Retinal pigment epithelial cell (primary cell): ENCODE measurements at regions not wholly inside any gene's neighbourhood (a gene's known extent, or its start where the extent isn't known, plus 50 kb on each side); places are given as distances from the start of the nearest gene placed in this dataset.

Source experiments
- DNase-seq: peaks from one replicate; pipeline ENCODE4 v3.0.0-alpha.2; 2010; ENCODE audit warnings: low read depth
- H3K4me3 ChIP-seq: 2 replicates; pipeline ENCODE4 v1.5.1; 2011; ENCODE audit warnings: mild to moderate bottlenecking, low read length, control low read depth, moderate library complexity
- TF ChIP-seq, protein P1 (sequence below): conservative IDR thresholded peaks from 2 replicates; pipeline ENCODE4 v1.5.1; 2011; ENCODE audit warnings: low read depth, low read length, control low read depth, inconsistent platforms

DNA sequence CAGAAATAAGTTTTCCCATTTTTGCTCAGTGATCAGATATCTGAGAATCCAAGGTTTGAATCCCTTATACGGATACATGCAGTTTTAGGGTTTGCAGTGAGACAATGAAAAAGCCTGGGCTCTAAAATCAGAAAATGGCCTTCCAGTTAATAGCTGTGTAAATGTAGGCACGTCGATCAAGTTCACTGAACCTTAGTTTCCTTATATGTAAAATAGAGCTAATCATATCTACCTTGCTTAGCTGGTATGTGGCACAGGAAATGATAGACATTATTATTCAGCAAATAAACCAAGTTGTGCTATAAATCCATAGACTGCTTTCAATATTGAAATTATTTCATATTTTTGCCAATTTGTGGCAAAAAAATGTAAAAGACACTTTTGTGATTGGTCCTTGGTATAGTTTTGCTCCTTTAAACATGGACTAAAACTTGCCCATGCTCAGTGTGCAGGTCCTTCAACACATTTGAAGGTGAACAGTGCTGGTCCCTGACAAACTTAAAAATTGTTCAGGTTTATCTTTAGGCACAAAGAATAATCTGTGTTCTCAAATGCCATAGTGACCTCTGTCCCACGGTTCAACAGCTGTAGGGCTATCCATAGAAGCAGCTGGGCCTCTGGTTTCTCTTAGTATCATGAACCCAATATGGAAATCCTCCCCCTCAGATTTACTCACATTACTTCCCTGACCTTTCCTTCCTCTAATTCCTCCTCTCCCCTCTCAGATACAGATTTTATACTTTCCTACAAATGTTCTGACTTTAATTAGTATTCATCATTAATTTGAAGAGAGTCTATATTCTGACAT, 51.0 kb downstream of the CCDC54 start:
- TF ChIP-seq, protein P1, sequence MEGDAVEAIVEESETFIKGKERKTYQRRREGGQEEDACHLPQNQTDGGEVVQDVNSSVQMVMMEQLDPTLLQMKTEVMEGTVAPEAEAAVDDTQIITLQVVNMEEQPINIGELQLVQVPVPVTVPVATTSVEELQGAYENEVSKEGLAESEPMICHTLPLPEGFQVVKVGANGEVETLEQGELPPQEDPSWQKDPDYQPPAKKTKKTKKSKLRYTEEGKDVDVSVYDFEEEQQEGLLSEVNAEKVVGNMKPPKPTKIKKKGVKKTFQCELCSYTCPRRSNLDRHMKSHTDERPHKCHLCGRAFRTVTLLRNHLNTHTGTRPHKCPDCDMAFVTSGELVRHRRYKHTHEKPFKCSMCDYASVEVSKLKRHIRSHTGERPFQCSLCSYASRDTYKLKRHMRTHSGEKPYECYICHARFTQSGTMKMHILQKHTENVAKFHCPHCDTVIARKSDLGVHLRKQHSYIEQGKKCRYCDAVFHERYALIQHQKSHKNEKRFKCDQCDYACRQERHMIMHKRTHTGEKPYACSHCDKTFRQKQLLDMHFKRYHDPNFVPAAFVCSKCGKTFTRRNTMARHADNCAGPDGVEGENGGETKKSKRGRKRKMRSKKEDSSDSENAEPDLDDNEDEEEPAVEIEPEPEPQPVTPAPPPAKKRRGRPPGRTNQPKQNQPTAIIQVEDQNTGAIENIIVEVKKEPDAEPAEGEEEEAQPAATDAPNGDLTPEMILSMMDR, result no peak
- DNase-seq, result no peak
- no peak overlapping the region for H3K4me3 ChIP-seq

DNA sequence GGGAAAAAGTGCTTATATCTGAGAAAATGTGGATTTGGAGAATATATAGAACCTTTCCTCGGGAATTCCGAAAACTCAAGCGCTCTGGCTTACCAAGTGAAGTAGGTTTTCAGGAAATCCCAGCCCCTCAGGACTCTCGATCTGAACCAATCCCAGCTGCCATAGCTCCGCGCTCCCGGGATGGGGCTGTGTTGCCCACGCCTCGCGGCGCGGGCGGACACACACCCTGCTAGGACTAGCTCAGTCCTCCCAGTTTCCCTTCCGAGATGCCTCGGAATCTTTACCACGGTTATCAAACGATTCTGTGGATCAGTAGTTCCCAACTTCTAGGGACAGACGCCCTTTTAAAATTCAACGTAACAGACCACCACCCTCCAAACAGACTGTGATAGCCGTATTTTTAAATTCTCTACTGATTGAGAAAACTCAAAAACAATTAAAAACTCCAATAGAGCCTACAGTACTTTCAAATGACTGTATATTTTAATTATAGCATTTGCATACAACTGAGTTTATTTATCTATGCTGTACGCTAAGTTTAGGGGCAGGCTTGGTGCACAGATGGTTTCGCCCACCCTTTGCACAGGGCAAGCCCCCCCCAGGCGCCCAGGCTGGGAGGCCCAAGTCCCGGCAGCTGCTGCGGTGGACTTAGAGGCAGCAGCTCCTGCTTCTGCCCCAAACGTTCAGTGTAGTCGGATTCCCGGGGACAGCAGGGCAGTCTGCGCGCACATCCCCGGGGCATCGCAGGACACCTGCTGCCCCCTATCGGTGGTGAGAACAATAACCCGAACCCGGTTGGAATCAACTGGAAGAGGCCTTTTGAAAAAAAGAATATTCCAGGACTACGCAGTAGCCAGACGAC, 52.3 kb downstream of the CCDC54 start:
- no peak for DNase-seq
- TF ChIP-seq, protein P1, result peak; percentile 87

DNA sequence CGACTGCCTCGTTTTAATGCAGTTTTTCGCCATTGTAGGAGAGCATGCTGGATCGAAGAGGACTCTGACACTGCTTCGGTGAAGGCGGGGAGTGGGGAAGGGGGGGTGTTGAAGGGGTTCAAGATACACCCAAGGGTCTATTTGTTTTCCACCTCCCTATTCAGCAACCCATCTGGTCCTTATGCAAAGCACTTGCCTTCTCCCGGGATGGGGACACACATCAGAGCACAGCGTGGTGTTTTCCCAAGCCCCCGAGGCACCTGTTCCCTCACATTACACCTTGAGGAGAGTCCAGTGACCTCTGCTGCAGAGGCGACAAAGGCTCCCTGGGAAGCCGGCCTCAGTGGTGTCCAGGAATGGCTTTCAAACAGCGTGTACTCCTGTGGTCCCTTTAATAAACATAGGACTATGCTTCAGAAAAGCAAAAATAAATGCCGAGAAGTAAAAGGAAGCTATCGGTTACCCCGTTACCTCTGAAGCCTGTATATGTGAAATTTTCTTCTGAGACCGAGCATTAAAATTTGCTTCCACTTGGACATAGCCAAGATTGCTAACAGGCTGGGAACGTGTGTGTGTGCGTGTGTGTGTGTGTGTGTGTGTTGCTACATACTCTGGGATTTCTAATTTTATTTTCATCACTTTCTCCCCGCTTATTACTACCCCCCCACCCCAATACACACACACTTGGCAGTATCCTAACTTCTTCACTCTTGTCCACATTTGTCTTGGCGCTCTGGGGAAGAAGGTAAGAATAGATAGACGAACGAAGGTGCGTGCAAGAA, 53.2 kb downstream of the CCDC54 start:
- TF ChIP-seq, protein P1, result no peak
- peak overlapping the region; percentile 59 for H3K4me3 ChIP-seq
- no peak for DNase-seq

More for the DNA sequence above, 52.3 kb downstream of the CCDC54 start:
- H3K4me3 ChIP-seq, result peak overlapping the region; percentile 59

DNA sequence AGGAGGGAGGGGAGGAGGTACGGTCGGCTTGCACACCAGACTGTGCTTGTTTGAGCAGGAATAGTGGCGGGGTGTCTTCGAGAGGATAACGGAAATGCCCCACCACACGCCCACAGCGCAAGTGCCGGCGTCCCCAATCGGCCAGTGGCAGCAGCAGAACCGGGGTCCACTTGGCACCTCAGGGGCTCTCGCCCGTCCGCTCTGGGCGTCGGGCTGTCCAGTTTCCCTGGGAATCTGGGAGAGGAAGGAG, 53.7 kb downstream of the CCDC54 start:
- H3K4me3 ChIP-seq, result peak overlapping the region; percentile 59
- TF ChIP-seq, protein P1, result no peak
- no peak for DNase-seq

DNA sequence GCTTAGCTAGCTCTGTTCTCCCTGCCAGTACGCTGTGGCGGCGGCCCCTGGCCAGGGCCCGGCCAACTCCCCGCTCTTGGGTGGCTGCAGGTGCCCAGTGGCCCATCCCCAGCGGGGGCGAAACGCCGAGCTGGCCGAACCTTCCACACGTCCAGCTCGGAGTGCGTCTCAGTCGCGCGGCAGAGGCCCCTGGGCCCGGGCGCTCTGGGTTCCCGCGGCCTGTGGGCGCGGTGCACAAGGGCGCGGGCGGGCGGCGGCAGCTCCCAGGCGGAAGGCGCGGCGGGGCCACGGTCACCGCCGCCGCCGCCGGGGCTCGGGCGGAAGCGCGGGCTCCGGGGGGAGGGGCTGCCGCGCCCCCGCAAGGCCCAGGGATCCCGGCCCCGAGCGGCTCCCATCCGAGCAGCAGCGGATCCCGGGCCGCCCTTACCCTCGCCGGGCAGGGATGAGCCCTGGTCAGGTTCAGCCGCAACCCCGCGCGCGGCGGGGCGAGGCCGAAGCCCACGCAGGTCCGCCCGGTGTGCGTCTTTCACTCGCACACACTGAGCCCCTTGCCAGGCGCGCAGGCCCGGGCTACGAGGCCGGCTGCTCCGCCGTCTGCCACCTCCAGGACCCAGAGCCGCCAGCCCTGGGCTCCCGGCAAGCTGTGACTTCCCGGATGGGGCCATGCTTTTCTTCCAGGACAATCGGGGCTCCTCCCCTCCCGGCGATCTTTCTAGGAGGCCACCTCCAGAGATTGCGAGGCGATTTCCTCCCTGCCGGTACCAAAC, 54.2 kb downstream of the CCDC54 start:
- no peak for DNase-seq
- peak overlapping the region; percentile 72 for H3K4me3 ChIP-seq
- TF ChIP-seq, protein P1, result no peak

DNA sequence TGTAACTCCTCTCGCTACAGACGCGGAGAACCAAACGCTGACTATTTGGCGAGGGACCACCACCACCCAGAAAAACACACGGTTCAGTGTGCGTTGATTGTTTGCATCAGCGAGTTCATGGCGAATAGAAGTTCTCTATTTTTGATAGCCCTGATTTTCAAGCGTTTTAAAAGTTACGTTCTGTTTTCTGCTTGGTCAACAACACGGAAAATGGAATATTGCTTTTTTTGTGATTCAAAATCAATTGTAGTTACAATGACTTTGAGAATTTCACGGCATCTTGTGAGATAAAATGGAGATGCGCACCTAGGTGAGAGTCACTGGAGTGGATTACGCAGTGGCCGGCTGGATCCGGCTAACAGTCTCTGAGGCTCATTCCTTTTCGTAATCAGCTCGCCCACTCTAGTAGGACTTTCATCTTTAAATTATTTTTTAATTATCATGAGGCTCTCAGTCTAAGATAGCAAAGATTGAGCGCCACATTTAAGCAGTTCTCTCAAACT, 54.8 kb downstream of the CCDC54 start:
- H3K4me3 ChIP-seq, result peak overlapping the region; percentile 72
- TF ChIP-seq, protein P1, result no peak
- DNase-seq, result no peak
